ENCODE measurements at regions not wholly inside any gene's neighbourhood (a gene's known extent, or its start where the extent isn't known, plus 50 kb on each side); places are given as distances from the start of the nearest gene placed in this dataset.

GRCh38 chr2:163281717-163282116, 443.1 kb upstream of the KCNH7 start:
- no peak for TF ChIP-seq CTCF (conservative IDR thresholded peaks at IDR 0.05; ENCODE audit: low read length)
- no peak for TF ChIP-seq EZH2phosphoT487 (IDR thresholded peaks at IDR 0.05; ENCODE audit: borderline replicate concordance)
